NT2/D1 (cell line): ENCODE measurements at regions not wholly inside any gene's neighbourhood (a gene's known extent, or its start where the extent isn't known, plus 50 kb on each side); places are given as distances from the start of the nearest gene placed in this dataset.

Source experiments
- SUZ12 ChIP-seq: IDR thresholded peaks from 2 replicates; pipeline ENCODE4 v1.6.1; 2011; ENCODE audit not compliant: insufficient read length, insufficient read depth; ENCODE audit errors: extremely low read depth
- YY1 ChIP-seq: IDR thresholded peaks from 2 replicates; pipeline ENCODE4 v1.6.1; 2011; ENCODE audit not compliant: insufficient read length, insufficient read depth
- ZNF274 ChIP-seq: IDR thresholded peaks from 2 replicates; pipeline ENCODE4 v1.6.1; 2011; ENCODE audit warnings: mild to moderate bottlenecking, low read depth, low read length

DNA sequence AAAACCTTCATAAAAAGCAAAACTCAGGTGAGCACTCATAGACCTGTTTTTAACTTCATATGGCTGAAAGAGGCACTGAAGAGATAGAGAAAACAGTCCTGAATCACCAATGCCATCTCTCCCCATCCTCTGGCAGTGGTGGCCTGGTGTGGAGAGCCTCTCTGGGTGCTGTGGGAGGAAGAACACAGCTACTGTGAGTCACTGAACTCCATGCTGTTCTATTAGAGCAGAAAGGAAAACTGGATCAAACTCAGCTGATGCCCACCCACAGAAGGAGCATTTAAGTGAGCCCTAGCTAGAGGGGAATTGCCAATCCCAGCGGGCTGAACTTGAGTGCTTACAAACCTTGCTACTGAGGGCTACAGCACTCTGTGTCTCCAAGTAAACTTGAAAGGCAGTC lies 115.3 kb upstream of the SESN3 start:
- TF ChIP-seq SUZ12 (no peak), ZNF274 (no peak), YY1 (no peak)
